Lung microvascular endothelial cell (primary cell): ENCODE measurements at regions not wholly inside any gene's neighbourhood (a gene's known extent, or its start where the extent isn't known, plus 50 kb on each side); places are given as distances from the start of the nearest gene placed in this dataset.

Experiments
- DNase-seq, 2 donors: peaks; one replicate each; pipeline versions ENCODE4 v3.0.0 to v3.0.0-alpha.2; 2010; ENCODE audit warnings: low read depth in 2 of 2

GRCh38 chr6:98593676-98594075 is 240.7 kb upstream of the POU3F2 start:
- DNase-seq = no peak

- no peak for DNase-seq
These were observed 232.7 kb upstream of the POU3F2 start for GRCh38 chr6:98601716-98602115.

DNA sequence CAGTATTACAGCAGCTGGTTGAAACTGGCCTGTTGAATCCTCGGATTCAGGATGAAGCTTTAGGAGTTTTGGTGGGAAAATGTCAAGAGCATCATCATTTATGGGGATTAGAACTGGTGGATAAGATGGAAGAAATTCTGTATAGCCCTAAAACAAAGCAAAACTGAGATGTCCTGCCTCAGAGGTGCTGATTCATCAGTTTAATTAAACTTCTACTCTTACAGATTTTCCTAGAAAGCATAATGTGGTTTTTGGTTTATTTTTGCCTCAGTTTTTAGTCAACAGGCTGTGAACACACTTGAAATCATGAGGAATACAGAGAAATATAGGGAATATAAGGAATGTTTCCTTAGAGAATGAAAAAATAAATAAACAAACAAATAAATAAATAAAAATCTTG is 228.7 kb upstream of the POU3F2 start:
- DNase-seq = no peak

DNA sequence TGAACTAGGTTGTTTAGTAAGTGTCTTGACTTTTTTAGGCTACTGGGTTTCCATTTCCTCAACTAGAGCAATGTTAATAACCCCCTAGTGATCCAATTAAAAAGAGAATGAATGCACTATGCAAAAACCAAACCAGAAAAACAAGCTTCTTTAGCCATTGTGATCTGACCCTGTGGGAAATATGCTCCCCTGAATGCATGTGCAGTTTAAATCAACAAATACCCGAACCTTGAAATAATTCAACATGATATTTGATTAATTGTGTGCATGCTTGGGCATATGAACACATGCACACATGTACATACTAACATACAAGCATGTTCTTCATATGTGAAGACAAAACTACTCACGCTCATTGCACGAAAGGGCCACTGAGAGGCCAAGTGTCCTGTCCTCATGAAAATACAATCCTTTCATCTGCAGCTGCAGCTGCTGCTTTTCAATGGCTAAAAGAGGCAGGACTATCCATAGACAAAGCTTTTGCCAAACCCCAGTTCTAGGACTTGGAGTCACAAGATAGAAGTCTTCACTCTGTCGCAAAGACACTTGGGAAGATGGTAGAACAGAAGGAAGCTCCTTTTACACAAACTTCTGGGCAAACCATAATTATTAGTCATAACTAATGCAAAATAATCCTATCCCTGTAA is 207.1 kb upstream of the POU3F2 start:
- no peak for DNase-seq

GRCh38 chr6:98633886-98634285 is 200.5 kb upstream of the POU3F2 start:
- no peak for DNase-seq

DNA sequence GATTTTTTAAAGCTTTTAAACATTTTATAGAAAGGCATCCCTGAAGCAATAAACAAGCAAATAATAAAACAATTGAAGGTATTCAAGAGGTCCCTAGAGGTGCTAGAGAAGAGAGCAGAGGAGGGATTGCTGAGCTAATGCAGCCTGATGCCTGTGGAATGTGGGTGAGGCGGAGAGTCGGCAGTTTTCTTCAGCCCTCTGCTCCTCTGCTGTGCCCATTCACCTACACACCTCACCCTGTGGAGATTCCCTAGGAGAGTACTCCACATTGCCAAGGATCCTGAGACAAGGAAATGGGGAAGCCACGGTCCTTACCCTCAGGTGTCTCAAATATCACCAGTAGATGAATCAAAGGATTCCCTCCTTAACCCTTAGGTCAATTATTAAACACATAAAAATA is 199.8 kb upstream of the POU3F2 start:
- no peak for DNase-seq

DNA sequence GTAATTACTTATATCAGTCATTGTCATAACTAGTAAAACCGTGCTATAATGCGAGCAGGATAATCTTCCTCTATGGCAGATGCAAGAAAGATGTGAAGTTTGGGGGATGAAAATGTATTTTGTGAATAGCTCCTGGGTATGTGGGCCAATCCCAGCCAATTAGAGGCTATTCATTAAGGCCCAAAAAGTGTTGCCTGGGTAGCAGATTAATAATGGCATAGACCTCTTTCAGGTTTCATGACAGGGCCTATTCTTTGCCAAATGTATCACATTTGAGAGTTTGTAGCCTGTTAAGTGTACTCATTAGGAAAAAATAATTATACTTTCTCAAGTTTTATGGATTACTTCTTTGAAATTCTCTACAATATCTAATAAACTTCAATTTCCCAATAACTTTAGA is 199.2 kb upstream of the POU3F2 start:
- DNase-seq = no peak

DNA sequence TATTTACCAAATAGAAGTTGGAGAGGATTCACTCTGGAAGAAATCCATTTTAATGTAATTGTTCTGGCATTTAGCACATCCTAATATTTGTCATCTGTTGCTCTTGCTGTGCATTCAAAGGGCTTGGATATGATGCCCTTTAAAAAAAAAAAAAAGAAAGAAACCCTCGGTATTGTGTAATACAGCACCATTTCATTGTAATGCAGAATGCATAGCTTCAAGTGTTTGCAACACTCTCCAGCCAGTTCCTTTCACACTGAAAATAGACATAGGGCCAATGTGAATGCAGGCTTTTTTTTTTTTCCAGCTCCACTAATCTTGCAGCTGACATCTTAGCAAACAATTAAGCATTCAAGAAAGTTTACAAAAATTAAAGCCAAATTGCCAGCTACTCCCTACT is 197.4 kb upstream of the POU3F2 start:
- DNase-seq = no peak

GRCh38 chr6:98639089-98639635 is 195.2 kb upstream of the POU3F2 start:
- DNase-seq = no peak

GRCh38 chr6:98640366-98640765 is 194.0 kb upstream of the POU3F2 start:
- DNase-seq = no peak

DNA sequence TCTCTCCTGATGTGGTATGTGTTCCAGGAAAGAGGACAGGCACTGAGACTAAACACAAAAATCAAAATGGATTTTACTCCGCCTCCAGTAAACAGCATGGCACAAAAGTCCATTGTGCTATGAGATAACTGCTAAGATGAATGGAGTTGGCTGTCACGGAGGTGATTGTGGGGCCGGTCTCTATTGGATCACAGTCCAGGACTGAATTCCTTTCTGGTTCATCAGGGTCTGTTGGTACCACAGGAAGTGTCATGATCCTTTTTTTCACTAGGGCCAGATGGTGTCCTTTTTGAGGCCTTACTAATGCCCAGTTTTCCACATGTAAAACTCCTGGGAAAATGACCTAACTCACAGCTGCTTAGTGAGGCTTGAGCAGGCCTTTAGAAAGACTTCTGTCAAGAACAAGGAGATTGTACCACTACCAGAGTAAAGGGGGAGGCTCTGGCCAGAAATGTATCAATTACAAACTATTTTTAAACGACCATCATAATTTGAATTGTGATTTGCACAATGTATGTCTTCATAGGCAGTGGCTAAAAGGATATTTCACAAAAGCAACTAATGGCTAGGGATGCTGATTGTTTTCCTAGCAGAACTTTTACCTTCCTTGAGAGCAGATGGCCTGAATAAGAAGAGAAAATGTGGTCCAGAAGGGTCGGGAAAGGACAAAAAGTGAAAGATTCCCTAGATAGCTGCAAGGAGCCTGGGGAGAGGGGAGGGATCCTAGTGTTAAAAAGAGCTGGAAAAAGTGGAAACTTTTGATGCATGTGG is 192.2 kb upstream of the POU3F2 start:
- DNase-seq = no peak

DNA sequence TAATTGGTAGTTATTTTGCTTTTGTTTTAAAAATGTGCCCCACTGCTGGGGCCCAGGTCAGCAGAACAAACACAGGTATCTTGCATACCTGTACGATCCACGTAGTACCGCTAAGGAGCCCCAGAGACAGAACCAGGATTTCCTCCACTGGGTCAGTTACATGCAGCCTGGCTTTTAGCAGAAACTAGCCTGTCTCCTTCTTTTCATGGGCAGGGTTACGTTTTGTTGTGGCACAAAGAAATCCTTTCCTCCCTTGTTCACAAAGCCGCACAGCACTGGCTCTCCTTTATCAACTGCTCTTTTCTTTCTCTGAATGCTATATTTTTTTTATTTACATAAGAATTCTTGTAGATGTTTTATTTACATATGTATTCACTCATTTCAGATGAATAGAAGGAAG is 190.3 kb upstream of the POU3F2 start:
- DNase-seq = no peak

GRCh38 chr6:98648211-98648914 is 186.0 kb upstream of the POU3F2 start:
- no peak for DNase-seq

GRCh38 chr6:98650941-98651340 is 183.4 kb upstream of the POU3F2 start:
- DNase-seq = no peak

- DNase-seq = no peak
These were observed 181.2 kb upstream of the POU3F2 start for GRCh38 chr6:98653179-98653578.

- peak; percentile 42 to 56 for DNase-seq
These were observed 176.6 kb upstream of the POU3F2 start for GRCh38 chr6:98657764-98658163.

GRCh38 chr6:98669371-98669770 is 165.0 kb upstream of the POU3F2 start:
- no peak for DNase-seq

GRCh38 chr6:98670045-98670746 is 164.2 kb upstream of the POU3F2 start:
- DNase-seq = no peak

GRCh38 chr6:98672681-98673475 is 161.5 kb upstream of the POU3F2 start:
- DNase-seq = no peak

- DNase-seq = no peak
These were observed 155.9 kb upstream of the POU3F2 start for GRCh38 chr6:98678481-98678880.

DNA sequence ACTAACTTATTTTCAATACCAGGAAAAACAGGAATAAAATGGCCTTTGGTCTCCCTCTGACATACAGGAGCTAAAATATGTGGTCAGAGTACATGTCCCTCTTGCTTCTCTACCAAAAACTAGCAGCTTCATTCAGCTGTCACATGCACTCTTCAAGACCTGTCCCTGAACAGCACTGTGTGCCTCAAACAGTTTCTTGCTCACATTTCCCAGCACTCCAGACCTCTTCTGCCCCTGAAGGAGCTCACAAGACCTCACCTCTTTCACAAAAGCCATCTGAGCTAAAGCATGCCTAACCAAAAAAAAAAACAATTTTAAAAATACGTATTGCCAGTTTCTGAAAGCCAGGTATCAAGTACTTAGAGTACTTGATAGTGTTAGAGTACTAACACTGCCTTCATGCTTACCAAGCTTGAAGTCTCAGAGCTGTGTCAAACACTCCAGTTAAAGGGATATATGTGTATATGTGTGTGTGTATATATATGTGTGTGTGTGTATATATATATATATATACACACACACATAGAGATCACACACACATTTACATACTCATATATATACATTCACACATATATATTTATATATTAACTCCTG is 148.3 kb upstream of the POU3F2 start:
- DNase-seq = no peak
